GM12892 (cell line): ENCODE measurements at regions not wholly inside any gene's neighbourhood (a gene's known extent, or its start where the extent isn't known, plus 50 kb on each side); places are given as distances from the start of the nearest gene placed in this dataset.

Experiments used
- POLR2A ChIP-seq: IDR thresholded peaks from 2 replicates; pipeline ENCODE4 v1.6.1; 2011; ENCODE audit warnings: low read depth, low read length, control low read depth
- POLR2AphosphoS5 ChIP-seq: IDR thresholded peaks from 2 replicates; pipeline ENCODE4 v1.6.1; 2011; ENCODE audit warnings: low read depth, low read length, control low read depth

- TF ChIP-seq POLR2AphosphoS5 (no peak), POLR2A (no peak)
Measured at GRCh38 chr4:161280929-161281328, 882.9 kb downstream of the FSTL5 start.
